Thyroid gland (tissue), 4 donors: ENCODE measurements at regions not wholly inside any gene's neighbourhood (a gene's known extent, or its start where the extent isn't known, plus 50 kb on each side); places are given as distances from the start of the nearest gene placed in this dataset.

Experiments
- CTCF ChIP-seq, 6 experiments: fragments of 200-600 bp in 3 of 6; fragments of 450-650 bp in 3 of 6; sonication (generic) in 3 of 6; IDR thresholded peaks; one replicate each; pipeline ENCODE4 v1.5.1; 2016 to 2019; ENCODE audit warnings: antibody characterized with exemption in 6 of 6, mild to moderate bottlenecking in 2 of 6, inconsistent platforms in 1 of 6, moderate library complexity in 1 of 6
- POLR2A ChIP-seq, 2 donors: fragments of 450-650 bp; IDR thresholded peaks; one replicate each; pipeline ENCODE4 v1.6.1; 2017; ENCODE audit warnings: antibody characterized with exemption in 2 of 2, mild to moderate bottlenecking in 2 of 2, moderate library complexity in 1 of 2

GRCh38 chr2:74063486-74063885, 78.8 kb downstream of the TET3 start:
- TF ChIP-seq POLR2A (IDR thresholded peaks at IDR 0.05) = no peak
- TF ChIP-seq CTCF (IDR thresholded peaks at IDR 0.05) = no peak
